ENCODE measurements at regions not wholly inside any gene's neighbourhood (a gene's known extent, or its start where the extent isn't known, plus 50 kb on each side); places are given as distances from the start of the nearest gene placed in this dataset.

- Histone ChIP-seq H3K27me3 (no peaks in the 10 kb centered on the region), H3K36me3 (no peaks in the 10 kb centered on the region), H3K4me1 (no peaks in the 10 kb centered on the region), H3K4me3 (no peak overlapping the region), H3K9me3 (no peaks in the 10 kb centered on the region), H3K27ac (no peak overlapping the region)
- intact Hi-C loops (cut with DNase I; ENCODE audit: low total_unique reads): no loop called here
- no peak for TF ChIP-seq POLR2A (IDR thresholded peaks at IDR 0.05)
- no peak for TF ChIP-seq CTCF (IDR thresholded peaks at IDR 0.05)
- no peak for DNase-seq
Observed at GRCh38 chr5:126104951-126105350, 318.3 kb upstream of the GRAMD2B start.

- DNase-seq: no peak
- no peak overlapping the region for H3K27ac ChIP-seq
- no peaks in the 10 kb centered on the region for H3K4me1 ChIP-seq
- no peaks in the 10 kb centered on the region for H3K9me3 ChIP-seq
- H3K36me3 ChIP-seq: no peaks in the 10 kb centered on the region
- no peaks in the 10 kb centered on the region for H3K27me3 ChIP-seq
- TF ChIP-seq POLR2A (IDR thresholded peaks at IDR 0.05) (no peak), CTCF (IDR thresholded peaks at IDR 0.05) (no peak)
- intact Hi-C loops (cut with DNase I; ENCODE audit: low total_unique reads): no loop called here
- no peak overlapping the region for H3K4me3 ChIP-seq
Observed at GRCh38 chr5:126106029-126106428, 317.2 kb upstream of the GRAMD2B start.

- H3K36me3 ChIP-seq: no peaks in the 10 kb centered on the region
- no peak overlapping the region for H3K27ac ChIP-seq
- no peaks in the 10 kb centered on the region for H3K4me1 ChIP-seq
- no peaks in the 10 kb centered on the region for H3K27me3 ChIP-seq
- H3K4me3 ChIP-seq: no peak overlapping the region
- H3K9me3 ChIP-seq: peaks cover 0 to 3% of the 10 kb centered on the region in 2 donors
- no peak for DNase-seq
- TF ChIP-seq CTCF (IDR thresholded peaks at IDR 0.05) (no peak), POLR2A (IDR thresholded peaks at IDR 0.05) (no peak)
- intact Hi-C loops (cut with DNase I; ENCODE audit: low total_unique reads): no loop called here
Observed at GRCh38 chr5:126107381-126107780, 315.8 kb upstream of the GRAMD2B start.

GRCh38 chr5:126108470-126108869, 314.7 kb upstream of the GRAMD2B start:
- H3K4me3 ChIP-seq: no peak overlapping the region
- no peaks in the 10 kb centered on the region for H3K4me1 ChIP-seq
- intact Hi-C loops (cut with DNase I; ENCODE audit: low total_unique reads): no loop called here
- no peaks in the 10 kb centered on the region for H3K36me3 ChIP-seq
- no peak for DNase-seq
- peaks cover 0 to 7% of the 10 kb centered on the region in 2 donors for H3K9me3 ChIP-seq
- no peaks in the 10 kb centered on the region for H3K27me3 ChIP-seq
- no peak for TF ChIP-seq POLR2A (IDR thresholded peaks at IDR 0.05)
- TF ChIP-seq CTCF (IDR thresholded peaks at IDR 0.05): no peak
- no peak overlapping the region for H3K27ac ChIP-seq

- intact Hi-C loops (cut with DNase I; ENCODE audit: low total_unique reads): no loop called here
- DNase-seq: no peak
- TF ChIP-seq POLR2A (IDR thresholded peaks at IDR 0.05): no peak
- TF ChIP-seq CTCF (IDR thresholded peaks at IDR 0.05): no peak
- no peak overlapping the region for H3K27ac ChIP-seq
- no peaks in the 10 kb centered on the region for H3K36me3 ChIP-seq
- H3K4me1 ChIP-seq: no peaks in the 10 kb centered on the region
- no peak overlapping the region for H3K4me3 ChIP-seq
- no peaks in the 10 kb centered on the region for H3K27me3 ChIP-seq
- peaks cover 0 to 7% of the 10 kb centered on the region in 2 donors for H3K9me3 ChIP-seq
Observed at GRCh38 chr5:126115059-126115629, 308.1 kb upstream of the GRAMD2B start.
